Choroid plexus epithelial cell (primary cell): ENCODE measurements at regions not wholly inside any gene's neighbourhood (a gene's known extent, or its start where the extent isn't known, plus 50 kb on each side); places are given as distances from the start of the nearest gene placed in this dataset.

ENCODE experiments used
- DNase-seq: peaks from one replicate; pipeline ENCODE4 v3.0.0-alpha.2; 2010; ENCODE audit warnings: low read depth
- H3K4me3 ChIP-seq: 2 replicates; pipeline ENCODE4 v1.5.1; 2011; ENCODE audit warnings: low read depth, mild to moderate bottlenecking, control low read depth, low read length, moderate library complexity
- CTCF ChIP-seq: conservative IDR thresholded peaks from 2 replicates; pipeline ENCODE4 v1.5.1; 2011; ENCODE audit warnings: low read depth, mild to moderate bottlenecking, control low read depth, inconsistent platforms, low read length, moderate library complexity

GRCh38 chr11:21968702-21969101, 224.2 kb upstream of the ANO5 start:
- TF ChIP-seq CTCF, result no peak
- no peak for DNase-seq
- no peak overlapping the region for H3K4me3 ChIP-seq

DNA sequence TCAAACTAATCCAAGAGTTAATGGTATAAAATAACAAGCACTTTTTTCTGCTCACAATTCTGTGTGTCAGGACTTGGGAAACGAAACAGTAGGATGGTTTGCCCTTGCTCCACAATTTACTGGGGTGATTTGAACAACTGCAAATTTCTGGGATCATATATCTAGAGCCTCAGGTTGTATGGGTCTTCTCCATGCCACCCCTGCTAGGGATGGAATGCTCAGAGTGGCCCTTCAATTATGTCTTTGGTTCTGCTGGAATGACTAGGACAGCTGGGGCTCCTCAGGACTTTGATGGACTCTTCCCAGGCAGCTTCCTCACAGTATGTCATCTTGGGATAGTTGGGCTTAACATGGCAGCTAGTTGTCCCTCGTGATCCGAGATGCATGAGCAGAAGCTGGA, 223.0 kb upstream of the ANO5 start:
- no peak for TF ChIP-seq CTCF
- no peak for DNase-seq
- H3K4me3 ChIP-seq, result no peak overlapping the region

DNA sequence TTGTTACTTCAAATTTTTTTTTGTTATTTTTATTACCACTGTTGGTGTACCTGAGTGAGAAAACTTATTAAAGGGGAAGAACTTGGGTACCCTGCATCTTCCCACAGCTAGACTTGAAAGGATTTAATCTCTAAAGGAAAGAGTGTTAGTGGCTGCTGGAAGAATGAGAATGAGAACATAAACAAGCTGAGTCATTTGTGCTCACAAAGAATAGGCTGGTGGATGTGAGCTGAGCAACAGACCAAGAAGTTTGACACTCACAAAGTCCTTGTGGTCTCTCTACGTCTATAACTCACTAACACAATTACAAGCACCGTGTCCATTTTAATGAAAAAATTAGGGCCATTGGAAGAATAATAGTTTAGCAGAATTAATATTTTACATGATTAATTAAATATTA, 217.6 kb upstream of the ANO5 start:
- no peak overlapping the region for H3K4me3 ChIP-seq
- DNase-seq, result no peak
- TF ChIP-seq CTCF, result no peak

- no peak overlapping the region for H3K4me3 ChIP-seq
- no peak for TF ChIP-seq CTCF
- no peak for DNase-seq
Measured at GRCh38 chr11:21976210-21976609, 216.7 kb upstream of the ANO5 start.

DNA sequence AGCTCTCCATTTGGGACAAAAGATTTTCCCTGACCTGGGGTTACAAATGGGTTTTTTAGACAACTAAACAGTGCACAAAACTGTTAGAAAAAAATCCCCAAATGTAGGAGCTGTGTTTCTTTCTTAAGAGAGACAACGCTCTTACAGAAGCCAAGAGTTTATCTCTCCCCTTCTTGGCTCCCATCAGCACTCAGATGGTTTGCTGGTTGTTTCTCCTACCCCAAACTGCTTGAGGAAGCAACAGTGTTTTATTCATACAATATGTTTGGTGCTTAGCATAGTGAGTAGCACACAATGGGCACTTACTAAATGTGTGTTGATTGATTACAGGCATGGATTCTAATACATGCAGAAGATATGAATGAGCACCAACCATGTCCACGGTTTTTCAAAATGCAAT, 209.5 kb upstream of the ANO5 start:
- no peak overlapping the region for H3K4me3 ChIP-seq
- TF ChIP-seq CTCF, result no peak
- DNase-seq, result no peak

DNA sequence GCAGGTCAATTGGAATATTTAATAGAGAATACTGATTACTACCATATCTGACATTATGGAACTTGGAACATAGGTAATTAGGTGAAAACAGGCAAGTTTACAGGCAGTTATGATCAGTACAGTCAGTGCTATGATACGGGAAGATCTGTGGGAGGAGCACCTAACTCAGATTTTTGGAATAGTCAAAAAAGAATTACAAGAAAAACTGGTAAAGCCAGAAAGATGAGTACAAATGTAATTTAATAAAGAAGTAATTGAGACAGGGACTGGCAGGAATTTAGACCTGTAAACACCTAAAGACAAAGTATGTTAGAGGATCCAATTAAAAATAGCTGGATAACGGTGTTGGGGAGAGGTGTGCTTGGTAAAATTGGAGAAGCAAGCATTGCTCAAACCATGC, 206.5 kb upstream of the ANO5 start:
- DNase-seq, result no peak
- TF ChIP-seq CTCF, result no peak
- H3K4me3 ChIP-seq, result no peak overlapping the region

GRCh38 chr11:21987261-21987660, 205.6 kb upstream of the ANO5 start:
- H3K4me3 ChIP-seq, result no peak overlapping the region
- TF ChIP-seq CTCF, result no peak
- no peak for DNase-seq
